Islet precursor cell (in vitro differentiated cells): ENCODE measurements at regions not wholly inside any gene's neighbourhood (a gene's known extent, or its start where the extent isn't known, plus 50 kb on each side); places are given as distances from the start of the nearest gene placed in this dataset.
A peak's percentile ranks its signal among the peaks of the same experiment; 100 is the strongest.
"Not testable (repeated sequence)": the region's sequence is repeated elsewhere in the genome, so short reads cannot be mapped to it uniquely, and the experiment has no call there.

ENCODE experiments used
- DNase-seq: peaks from one replicate; pipeline ENCODE4 v3.0.0-alpha.2; 2018

- no peak for DNase-seq
Measured at GRCh38 chr4:130025701-130026100, 929.7 kb downstream of the C4orf33 start.

- DNase-seq = peak; percentile 79
Measured at GRCh38 chr4:130026185-130026584, 930.2 kb downstream of the C4orf33 start.

GRCh38 chr4:130027973-130028372, 932.0 kb downstream of the C4orf33 start:
- DNase-seq = no peak

DNA sequence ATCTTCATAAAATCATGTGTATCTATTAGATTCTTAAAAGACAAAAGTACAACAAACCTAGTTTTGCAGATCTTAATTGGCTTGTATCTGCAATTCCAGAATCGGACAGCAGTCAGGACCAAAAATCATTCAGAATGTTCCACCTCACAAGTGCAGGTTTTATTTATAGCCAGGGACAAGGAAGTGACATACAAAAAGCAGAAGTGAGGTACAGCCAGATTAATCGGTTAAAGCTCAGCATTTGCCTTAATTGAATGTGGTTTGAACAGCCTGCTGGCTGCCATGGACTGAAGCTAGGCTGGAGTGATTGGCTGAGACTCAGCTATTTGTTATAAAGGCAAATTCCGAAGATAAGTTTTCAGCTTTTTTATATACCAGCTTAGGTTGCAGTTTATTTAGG, 932.6 kb downstream of the C4orf33 start:
- DNase-seq = no peak

- no peak for DNase-seq
Measured at GRCh38 chr4:130029442-130029841, 933.5 kb downstream of the C4orf33 start.

- DNase-seq = peak; percentile 68
Measured at GRCh38 chr4:130031858-130032257, 935.9 kb downstream of the C4orf33 start.

- not testable (repeated sequence) for DNase-seq
Measured at GRCh38 chr4:130033657-130034056, 937.7 kb downstream of the C4orf33 start.

GRCh38 chr4:130034876-130035275, 938.9 kb downstream of the C4orf33 start:
- DNase-seq = no peak

- DNase-seq = no peak
Measured at GRCh38 chr4:130035391-130035790, 939.4 kb downstream of the C4orf33 start.

DNA sequence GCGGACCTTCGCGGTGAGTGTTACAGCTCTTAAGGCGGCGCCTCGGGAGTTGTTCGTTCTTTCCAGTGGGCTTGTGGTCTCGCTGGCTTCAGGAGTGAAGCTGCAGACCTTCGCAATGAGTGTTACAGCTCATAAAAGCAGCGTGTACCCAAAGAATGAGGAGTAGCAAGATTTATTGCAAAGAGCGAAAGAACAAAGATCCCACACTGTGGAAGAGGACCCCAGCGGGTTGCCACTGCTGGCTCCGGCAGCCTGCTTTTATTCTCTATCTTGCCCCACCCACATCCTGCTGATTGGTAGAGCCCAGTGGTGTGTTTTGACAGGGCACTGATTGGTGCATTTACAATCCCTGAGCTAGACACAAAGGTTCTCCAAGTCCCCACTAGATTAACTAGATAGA, 941.9 kb downstream of the C4orf33 start:
- DNase-seq = not testable (repeated sequence)

DNA sequence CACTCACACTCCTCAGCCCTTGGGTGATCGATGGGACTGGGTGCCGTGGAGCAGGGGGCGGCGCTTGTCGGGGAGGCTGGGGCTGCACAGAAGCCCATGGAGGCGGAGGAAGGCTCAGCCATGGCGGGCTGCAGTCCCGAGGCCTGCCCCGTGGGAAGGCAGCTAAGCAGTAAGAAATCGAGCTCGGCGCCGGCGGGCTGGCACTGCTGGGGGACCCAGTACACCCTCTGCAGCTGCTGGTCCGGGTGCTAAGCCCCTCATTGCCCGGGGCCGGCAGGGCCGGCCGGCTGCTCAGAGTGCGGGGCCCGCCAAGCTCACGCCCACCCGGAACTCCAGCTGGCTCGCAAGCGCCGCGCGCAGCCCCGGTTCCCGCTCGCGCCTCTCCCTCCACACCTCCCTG, 942.6 kb downstream of the C4orf33 start:
- DNase-seq = not testable (repeated sequence)

DNA sequence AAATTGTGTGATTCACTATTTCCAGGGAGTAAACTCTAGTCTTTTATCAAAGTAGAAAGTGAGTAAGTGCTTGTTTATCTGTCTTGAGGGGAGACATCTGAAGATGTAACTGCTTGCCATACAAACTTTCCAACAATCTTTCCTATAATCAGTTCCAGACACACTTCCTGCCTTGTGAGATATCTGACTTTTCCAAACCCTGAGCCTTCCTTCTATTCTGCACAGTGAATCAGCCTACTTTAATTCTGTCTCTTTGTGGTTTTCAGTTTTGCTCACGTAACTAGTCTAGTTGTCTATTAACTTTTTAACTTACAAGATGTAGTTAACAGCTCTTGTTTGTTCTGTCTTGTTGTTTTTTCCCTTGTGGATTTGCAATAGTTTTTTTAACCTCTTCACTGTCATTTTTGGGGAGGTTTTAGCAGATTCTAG, 947.8 kb downstream of the C4orf33 start:
- DNase-seq = no peak

GRCh38 chr4:130044788-130045531, 949.0 kb downstream of the C4orf33 start:
- DNase-seq = no peak

- no peak for DNase-seq
Measured at GRCh38 chr4:130053723-130054122, 957.8 kb downstream of the C4orf33 start.

DNA sequence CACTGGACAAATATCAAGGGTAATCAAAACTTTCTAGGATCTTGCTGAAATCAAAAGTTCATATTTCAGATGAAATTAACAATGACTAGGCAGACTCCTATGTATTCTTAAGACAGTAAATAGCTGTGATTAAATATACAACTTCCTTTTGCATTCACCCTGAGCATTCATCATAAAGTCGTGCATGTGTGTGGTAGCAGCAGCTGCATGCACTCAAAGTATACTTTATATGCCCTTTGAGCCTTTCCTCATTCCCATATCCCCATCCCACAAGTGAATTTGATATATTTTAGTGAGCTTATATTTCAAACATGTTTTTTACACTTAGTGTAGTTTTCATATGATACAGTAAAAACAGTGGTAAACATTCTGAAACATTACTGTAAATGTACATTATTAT, 959.0 kb downstream of the C4orf33 start:
- no peak for DNase-seq

DNA sequence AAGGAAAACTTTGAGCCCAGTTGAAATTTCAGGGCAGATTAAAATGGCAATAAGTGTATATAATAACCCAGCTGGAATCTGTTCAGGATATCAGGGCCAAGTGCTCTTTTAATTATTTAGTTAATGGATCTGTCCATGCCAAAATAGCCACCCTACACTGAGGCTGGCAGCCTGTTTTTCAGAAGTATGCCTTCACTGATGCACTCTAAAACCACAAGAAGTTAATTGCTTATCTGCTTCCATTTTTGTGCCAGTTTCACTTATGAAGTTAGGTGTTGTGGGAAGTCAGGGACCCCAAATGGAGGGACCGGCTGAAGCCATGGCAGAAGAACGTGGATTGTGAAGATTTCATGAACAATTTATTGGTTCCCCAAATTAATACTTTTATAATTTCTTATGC, 960.3 kb downstream of the C4orf33 start:
- no peak for DNase-seq

GRCh38 chr4:130064471-130064870, 968.5 kb downstream of the C4orf33 start:
- no peak for DNase-seq

- no peak for DNase-seq
Measured at GRCh38 chr4:130067419-130067818, 971.5 kb downstream of the C4orf33 start.

DNA sequence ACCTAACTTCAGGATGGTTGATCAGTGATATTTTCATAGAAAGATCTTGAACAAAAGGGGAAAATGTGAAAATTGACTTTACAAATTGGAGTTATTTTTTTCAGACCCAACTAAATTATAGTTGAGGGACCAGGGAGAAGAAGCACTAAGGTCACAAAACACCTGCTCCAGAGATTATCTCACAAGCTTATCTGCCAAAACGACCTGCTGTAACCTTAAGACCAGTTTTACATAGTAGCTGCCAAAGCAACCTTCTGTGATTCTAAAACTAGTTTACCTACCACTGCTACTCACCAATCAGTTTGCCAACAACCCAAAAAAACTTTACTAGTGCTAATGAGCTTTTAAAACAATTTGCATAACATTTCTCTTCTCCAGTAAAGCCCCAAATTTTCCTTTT, 972.1 kb downstream of the C4orf33 start:
- no peak for DNase-seq

GRCh38 chr4:130071746-130072145, 975.8 kb downstream of the C4orf33 start:
- DNase-seq = no peak

- no peak for DNase-seq
Measured at GRCh38 chr4:130073145-130073790, 977.3 kb downstream of the C4orf33 start.

- no peak for DNase-seq
Measured at GRCh38 chr4:130074096-130074495, 978.1 kb downstream of the C4orf33 start.

- DNase-seq = no peak
Measured at GRCh38 chr4:130077275-130077674, 981.3 kb downstream of the C4orf33 start.

DNA sequence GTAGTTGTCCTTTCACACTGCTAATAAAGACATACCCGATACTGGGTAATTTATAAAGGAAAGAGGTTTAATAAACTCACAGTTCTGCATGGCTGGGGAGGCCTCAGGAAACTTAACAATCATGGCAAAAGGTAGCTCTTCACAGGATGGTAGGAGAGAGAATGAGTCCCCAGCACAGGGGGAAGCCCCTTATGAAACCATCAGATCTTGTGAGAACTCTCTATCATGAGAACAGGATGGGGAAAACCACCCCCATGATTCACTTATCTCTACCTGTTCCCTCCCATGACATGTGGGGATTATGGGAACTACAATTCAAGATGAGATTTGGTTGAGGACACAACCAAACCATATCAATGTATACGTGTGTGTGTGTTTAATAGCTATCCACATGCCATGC, 983.1 kb downstream of the C4orf33 start:
- DNase-seq = not testable (repeated sequence)
